OCI-LY1 (cell line): ENCODE measurements at regions not wholly inside any gene's neighbourhood (a gene's known extent, or its start where the extent isn't known, plus 50 kb on each side); places are given as distances from the start of the nearest gene placed in this dataset.

Experiments
- EZH2 ChIP-seq: fragments of 200-600 bp; sonication (generic), shearing (Covaris generic); IDR thresholded peaks from 2 replicates; pipeline ENCODE4 v1.8.0; 2017; ENCODE audit warnings: borderline replicate concordance, mixed run types, mild to moderate bottlenecking, antibody characterized with exemption, low read length, moderate library complexity, mixed read lengths
- TF ChIP-seq, protein P1 (sequence below): fragments of 200-600 bp; sonication (generic), shearing (Covaris generic); IDR thresholded peaks from 2 replicates; pipeline ENCODE4 v1.5.1; 2017; ENCODE audit warnings: mild to moderate bottlenecking, antibody characterized with exemption, low read length, moderate library complexity, mixed read lengths

DNA sequence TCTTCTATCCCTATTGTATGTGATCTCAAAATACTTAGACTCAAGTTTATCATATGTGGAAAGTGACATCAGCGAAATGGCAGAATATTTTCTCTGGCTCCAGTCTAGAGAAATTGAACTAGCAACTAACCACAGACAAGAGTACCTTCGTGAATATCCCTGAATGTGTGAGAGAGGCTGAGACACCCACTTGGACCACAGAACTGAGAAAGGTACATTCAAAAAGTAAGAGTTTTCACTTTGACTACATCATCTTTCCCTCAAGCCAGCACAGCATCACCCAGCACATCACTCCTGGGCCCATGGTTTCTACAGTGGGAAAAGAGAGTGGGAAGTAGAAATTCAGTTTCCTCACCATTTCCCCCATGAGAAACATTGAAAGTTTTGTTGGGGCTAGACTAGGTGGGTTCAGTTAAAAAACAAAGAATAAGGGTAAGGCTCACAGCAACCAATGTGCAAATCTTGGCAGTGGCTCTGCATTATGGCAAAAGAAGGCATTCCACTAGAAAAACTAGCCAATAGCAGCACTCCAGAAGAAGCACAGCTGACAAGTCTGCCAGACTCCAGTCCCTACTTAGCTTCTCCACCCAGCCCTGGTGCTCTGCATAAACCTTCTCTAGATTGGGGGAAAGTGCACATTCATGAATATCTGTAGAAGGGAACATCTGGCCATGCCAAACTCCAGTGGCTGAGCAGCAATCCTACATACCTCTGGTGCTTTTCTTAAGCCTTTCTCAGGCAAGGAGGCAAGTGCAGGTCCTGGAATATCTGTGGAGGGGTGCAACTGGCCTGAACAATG, 225.6 kb upstream of the VLDLR start:
- TF ChIP-seq, protein P1, sequence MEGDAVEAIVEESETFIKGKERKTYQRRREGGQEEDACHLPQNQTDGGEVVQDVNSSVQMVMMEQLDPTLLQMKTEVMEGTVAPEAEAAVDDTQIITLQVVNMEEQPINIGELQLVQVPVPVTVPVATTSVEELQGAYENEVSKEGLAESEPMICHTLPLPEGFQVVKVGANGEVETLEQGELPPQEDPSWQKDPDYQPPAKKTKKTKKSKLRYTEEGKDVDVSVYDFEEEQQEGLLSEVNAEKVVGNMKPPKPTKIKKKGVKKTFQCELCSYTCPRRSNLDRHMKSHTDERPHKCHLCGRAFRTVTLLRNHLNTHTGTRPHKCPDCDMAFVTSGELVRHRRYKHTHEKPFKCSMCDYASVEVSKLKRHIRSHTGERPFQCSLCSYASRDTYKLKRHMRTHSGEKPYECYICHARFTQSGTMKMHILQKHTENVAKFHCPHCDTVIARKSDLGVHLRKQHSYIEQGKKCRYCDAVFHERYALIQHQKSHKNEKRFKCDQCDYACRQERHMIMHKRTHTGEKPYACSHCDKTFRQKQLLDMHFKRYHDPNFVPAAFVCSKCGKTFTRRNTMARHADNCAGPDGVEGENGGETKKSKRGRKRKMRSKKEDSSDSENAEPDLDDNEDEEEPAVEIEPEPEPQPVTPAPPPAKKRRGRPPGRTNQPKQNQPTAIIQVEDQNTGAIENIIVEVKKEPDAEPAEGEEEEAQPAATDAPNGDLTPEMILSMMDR, result no peak
- TF ChIP-seq EZH2, result no peak
